Epithelial cell of esophagus (primary cell): ENCODE measurements at regions not wholly inside any gene's neighbourhood (a gene's known extent, or its start where the extent isn't known, plus 50 kb on each side); places are given as distances from the start of the nearest gene placed in this dataset.
"Not testable (repeated sequence)": the region's sequence is repeated elsewhere in the genome, so short reads cannot be mapped to it uniquely, and the experiment has no call there.

Experiments
- DNase-seq: peaks from one replicate; pipeline ENCODE4 v3.0.0; 2010; ENCODE audit warnings: low read depth
- H3K4me3 ChIP-seq: 2 replicates; pipeline ENCODE4 v1.5.1; 2011; ENCODE audit warnings: mild to moderate bottlenecking, low read length, control low read depth
- TF ChIP-seq, protein P1 (sequence below): IDR thresholded peaks from 2 replicates; pipeline ENCODE4 v1.5.1; 2011; ENCODE audit warnings: low read depth, mild to moderate bottlenecking, low read length, control low read depth, inconsistent platforms; ENCODE audit not compliant: insufficient read depth; ENCODE audit errors: missing control alignments

DNA sequence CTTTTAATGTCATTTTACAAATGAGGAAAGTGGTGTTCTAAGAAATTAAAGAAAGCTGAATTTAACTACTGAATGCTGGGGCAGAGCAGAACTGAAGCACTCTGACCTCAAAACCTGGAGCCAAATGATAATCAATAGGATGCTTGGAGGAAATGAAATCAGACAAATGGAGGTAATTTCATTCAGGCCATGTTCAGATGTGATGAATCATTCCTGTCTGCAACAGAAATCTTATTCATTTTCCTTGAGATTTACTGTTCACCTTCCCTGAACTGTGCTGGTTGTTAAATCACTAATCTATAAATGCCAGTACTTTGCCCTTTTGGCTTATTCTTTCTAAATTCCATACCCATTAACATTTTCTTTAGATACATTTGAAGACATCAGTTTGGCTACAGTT, 85.6 kb upstream of the SNX7 start:
- TF ChIP-seq, protein P1, sequence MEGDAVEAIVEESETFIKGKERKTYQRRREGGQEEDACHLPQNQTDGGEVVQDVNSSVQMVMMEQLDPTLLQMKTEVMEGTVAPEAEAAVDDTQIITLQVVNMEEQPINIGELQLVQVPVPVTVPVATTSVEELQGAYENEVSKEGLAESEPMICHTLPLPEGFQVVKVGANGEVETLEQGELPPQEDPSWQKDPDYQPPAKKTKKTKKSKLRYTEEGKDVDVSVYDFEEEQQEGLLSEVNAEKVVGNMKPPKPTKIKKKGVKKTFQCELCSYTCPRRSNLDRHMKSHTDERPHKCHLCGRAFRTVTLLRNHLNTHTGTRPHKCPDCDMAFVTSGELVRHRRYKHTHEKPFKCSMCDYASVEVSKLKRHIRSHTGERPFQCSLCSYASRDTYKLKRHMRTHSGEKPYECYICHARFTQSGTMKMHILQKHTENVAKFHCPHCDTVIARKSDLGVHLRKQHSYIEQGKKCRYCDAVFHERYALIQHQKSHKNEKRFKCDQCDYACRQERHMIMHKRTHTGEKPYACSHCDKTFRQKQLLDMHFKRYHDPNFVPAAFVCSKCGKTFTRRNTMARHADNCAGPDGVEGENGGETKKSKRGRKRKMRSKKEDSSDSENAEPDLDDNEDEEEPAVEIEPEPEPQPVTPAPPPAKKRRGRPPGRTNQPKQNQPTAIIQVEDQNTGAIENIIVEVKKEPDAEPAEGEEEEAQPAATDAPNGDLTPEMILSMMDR: no peak
- DNase-seq: no peak
- H3K4me3 ChIP-seq: no peak overlapping the region

DNA sequence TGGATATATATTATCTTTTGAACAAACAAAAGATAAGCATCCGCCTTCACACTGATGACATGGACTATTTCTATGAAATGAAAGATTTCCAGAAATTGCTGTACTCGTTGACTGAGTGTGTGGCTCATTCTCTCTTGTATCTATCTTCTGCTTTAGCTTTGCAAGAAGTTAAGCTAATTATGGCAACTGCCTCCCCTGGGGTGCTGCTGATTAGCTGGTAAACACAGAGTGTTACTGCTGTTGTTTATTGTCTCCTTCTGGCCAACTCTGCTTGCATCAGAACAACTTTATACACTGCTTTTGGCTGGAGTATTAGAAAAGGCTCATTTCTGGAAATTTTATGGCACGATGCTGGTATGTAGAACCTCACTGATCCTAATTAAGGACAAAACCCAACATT, 95.6 kb upstream of the SNX7 start:
- TF ChIP-seq, protein P1: no peak
- no peak for DNase-seq
- no peak overlapping the region for H3K4me3 ChIP-seq

DNA sequence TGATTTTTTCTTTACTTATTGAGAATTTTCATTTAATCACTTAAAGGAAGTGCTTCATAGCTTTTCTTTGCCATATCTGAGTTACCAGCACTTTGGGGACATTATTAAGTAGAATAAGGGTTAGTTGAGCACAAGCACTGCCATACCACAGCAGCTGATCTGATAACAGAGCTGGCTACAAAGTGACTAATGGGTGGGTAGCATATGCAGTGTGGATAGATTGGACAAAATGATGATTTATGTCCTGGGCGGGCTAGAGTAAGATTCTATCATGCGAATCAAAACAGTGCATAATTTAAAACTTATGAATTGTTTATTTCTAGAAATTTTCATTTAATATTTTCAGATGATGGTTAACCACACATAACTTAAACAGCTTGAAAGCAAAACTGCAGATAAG, 102.2 kb upstream of the SNX7 start:
- no peak overlapping the region for H3K4me3 ChIP-seq
- TF ChIP-seq, protein P1: no peak
- no peak for DNase-seq

DNA sequence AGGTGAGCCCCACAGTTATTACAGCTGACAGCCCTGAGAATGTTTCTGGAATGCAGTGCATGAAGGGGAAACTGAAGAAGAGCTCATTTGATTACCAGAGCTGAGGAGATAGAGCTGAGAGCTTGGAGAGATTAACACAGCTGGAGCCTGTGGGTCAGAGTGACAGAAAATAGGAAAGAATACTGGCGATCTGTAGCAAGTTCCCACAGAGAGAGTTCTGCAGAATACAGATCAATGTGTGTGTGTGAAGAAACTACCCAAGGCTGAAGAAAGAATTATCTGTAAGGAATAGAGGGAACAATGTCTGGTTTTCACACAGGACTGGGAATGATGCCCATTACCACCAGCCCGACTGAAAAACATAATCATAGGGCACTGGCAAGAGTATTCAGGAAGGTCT, 103.6 kb upstream of the SNX7 start:
- no peak overlapping the region for H3K4me3 ChIP-seq
- TF ChIP-seq, protein P1: no peak
- DNase-seq: no peak

DNA sequence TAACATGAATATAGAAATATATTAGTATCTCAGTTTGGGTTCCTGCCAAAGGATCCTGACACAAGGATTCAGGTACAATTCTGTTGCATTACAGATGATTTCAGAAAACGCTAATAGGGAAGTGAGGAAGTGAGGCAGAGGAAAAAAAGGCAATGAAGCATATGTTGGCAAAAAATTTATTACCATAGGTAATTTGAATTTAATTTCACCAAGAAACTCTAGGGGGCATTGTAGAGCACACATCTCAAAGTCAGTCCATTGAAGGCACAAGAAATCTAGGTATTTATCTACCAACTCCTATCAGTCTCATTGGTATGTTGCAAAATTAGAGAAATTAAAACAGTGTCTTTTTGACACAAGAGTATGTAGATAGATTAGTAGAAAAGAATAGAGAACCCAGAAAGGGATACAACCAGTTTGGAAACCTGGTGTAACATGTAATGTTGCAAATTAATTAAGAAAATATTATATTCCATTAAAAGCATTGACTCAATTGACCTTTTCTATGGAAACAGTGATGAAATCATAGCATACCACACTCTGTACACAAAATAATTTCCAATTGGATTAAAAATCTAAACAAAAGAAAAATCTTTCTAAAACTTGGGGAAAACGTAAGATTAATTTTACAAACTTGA, 104.9 kb upstream of the SNX7 start:
- peak; percentile 55 for DNase-seq
- TF ChIP-seq, protein P1: peak; percentile 65
- no peak overlapping the region for H3K4me3 ChIP-seq

DNA sequence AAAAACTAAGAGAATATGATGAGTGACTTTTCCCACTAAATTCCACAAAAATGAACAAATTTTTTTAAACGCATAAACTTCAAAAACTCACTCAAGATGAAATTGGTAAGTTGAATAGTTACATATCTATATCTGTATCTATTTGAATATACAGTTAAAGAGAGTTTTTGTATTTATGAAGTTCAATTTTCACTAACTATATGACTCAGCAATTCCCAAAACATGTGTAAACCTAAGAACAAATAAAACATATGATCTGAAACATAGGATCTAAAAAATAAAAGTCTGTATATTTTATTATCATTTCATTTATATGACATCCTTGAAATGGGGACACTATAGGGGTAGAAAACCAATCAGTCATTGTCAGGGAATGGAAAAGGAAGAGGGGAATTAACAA, 105.7 kb upstream of the SNX7 start:
- DNase-seq: no peak
- TF ChIP-seq, protein P1: no peak
- H3K4me3 ChIP-seq: no peak overlapping the region

DNA sequence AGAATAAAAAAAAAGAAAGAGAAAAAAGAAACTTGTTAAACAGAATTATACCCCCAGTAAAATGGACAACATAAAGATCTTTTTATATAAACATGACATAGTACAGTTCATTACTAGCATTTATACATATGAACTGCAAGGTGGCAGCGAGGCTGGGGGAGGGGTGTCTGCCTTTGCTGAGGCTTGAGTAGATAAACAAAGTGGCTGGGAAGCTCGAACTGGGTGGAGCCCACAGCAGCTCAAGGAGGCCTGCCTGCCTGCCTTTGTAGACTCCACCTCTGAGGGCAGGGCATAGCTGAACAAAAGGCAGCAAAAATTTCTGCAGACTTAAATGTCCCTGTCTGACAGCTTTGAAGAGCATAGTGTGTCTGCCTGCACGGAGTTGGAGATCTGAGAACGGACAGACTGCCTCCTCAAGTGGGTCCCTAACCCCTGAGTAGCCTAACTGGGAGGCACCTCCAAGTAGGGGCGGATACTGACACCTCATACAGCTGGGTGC, 108.9 kb upstream of the SNX7 start:
- H3K4me3 ChIP-seq, DNase-seq: not testable (repeated sequence)
